ENCODE measurements at regions not wholly inside any gene's neighbourhood (a gene's known extent, or its start where the extent isn't known, plus 50 kb on each side); places are given as distances from the start of the nearest gene placed in this dataset.

DNA sequence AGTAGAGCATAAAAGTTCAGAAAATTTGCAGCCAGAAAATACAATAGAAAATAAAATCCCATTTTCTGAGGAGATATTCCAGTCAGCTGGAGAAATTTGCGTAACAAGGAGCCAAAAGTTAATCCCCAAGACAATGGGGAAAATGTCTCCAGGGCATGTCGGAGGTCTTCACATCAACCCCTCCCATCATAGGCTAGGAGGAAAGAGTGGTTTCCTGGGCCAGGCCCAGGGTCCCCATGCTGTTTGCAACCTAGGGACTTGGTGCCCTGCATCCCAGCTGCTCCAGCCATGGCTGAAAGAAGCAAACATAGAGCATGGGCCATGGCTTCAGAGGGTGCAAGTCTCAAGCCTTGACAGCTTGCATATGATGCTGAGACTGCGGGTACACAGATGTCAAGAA is 255.0 kb downstream of the DTWD2 start:
- no peaks in the 10 kb centered on the region for H3K36me3 ChIP-seq (ENCODE audit: control insufficient read depth in 2 of 2, insufficient read depth in 2 of 2, low read length in 1 of 2)
- no peak overlapping the region for H3K27ac ChIP-seq (ENCODE audit: low read depth in 1 of 2, low read length in 1 of 2)
- DNase-seq (ENCODE audit: low read depth in 6 of 9, low spot score in 9 of 9): no peak
- no peaks in the 10 kb centered on the region for H3K9me3 ChIP-seq (ENCODE audit: control insufficient read depth in 2 of 2, insufficient read depth in 1 of 2, low read length in 1 of 2)
- WGBS: 97% methylated on average over 3 of the region's 3 CpGs
- no peaks in the 10 kb centered on the region for H3K4me1 ChIP-seq (ENCODE audit: control insufficient read depth in 2 of 2, insufficient read depth in 2 of 2, low read length in 2 of 2)
- no peak overlapping the region for H3K4me3 ChIP-seq (ENCODE audit: low read length in 2 of 2)
- no peaks in the 10 kb centered on the region for H3K27me3 ChIP-seq (ENCODE audit: control insufficient read depth in 2 of 2, insufficient read depth in 1 of 2, low read length in 1 of 2)

DNA sequence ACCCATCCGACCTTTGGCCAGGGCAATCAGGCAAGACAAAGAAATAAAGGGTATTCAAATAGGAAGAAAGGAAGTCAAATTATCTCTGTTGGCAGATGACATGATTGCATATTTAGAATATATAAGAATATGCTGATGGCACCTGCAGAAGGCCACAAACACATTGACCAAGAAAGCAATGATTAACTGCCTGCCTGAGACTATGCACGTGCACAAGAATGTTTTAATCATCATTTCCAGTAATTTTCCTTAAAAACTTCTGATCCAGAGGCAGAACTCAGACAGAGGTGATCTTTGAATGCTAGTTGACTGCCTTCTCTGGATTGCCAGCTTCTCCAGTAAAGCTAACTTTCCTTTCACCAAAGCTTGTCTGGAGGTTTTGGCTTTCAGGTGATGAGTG is 260.2 kb downstream of the DTWD2 start:
- no peak overlapping the region for H3K4me3 ChIP-seq (ENCODE audit: low read length in 2 of 2)
- H3K27me3 ChIP-seq (ENCODE audit: control insufficient read depth in 2 of 2, insufficient read depth in 1 of 2, low read length in 1 of 2): no peaks in the 10 kb centered on the region
- no peaks in the 10 kb centered on the region for H3K4me1 ChIP-seq (ENCODE audit: control insufficient read depth in 2 of 2, insufficient read depth in 2 of 2, low read length in 2 of 2)
- DNase-seq (ENCODE audit: low read depth in 6 of 9, low spot score in 9 of 9): no peak
- no peak overlapping the region for H3K27ac ChIP-seq (ENCODE audit: low read depth in 1 of 2, low read length in 1 of 2)
- no peaks in the 10 kb centered on the region for H3K36me3 ChIP-seq (ENCODE audit: control insufficient read depth in 2 of 2, insufficient read depth in 2 of 2, low read length in 1 of 2)
- no peaks in the 10 kb centered on the region for H3K9me3 ChIP-seq (ENCODE audit: control insufficient read depth in 2 of 2, insufficient read depth in 1 of 2, low read length in 1 of 2)
- 85% methylated on average over 2 of the region's 2 CpGs for WGBS

DNA sequence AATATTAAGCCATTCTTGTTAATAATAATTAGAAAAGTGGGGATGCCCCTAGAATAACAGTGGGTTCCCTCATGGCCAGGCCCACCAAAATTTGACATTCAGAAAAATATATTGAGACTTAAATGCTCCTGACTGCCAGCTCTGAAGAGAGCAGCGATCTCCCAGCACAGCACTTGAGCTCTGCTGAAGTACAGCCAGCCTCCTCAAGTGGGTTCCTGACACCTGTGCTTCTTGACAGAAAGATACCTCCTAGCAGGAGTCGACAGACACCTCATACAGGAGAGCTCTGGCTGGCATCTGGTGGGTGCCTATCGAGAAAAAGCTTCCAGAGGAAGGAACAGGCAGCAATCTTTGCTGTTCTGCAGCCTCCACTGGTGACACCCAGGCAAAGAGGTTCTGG is 261.5 kb downstream of the DTWD2 start:
- 83% methylated on average over 3 of the region's 3 CpGs for WGBS
- Histone ChIP-seq H3K9me3 (ENCODE audit: control insufficient read depth in 2 of 2, insufficient read depth in 1 of 2, low read length in 1 of 2) (no peaks in the 10 kb centered on the region), H3K36me3 (ENCODE audit: control insufficient read depth in 2 of 2, insufficient read depth in 2 of 2, low read length in 1 of 2) (no peaks in the 10 kb centered on the region), H3K4me3 (ENCODE audit: low read length in 2 of 2) (no peak overlapping the region), H3K27me3 (ENCODE audit: control insufficient read depth in 2 of 2, insufficient read depth in 1 of 2, low read length in 1 of 2) (no peaks in the 10 kb centered on the region), H3K27ac (ENCODE audit: low read depth in 1 of 2, low read length in 1 of 2) (no peak overlapping the region), H3K4me1 (ENCODE audit: control insufficient read depth in 2 of 2, insufficient read depth in 2 of 2, low read length in 2 of 2) (no peaks in the 10 kb centered on the region)
- DNase-seq (ENCODE audit: low read depth in 6 of 9, low spot score in 9 of 9): no peak

DNA sequence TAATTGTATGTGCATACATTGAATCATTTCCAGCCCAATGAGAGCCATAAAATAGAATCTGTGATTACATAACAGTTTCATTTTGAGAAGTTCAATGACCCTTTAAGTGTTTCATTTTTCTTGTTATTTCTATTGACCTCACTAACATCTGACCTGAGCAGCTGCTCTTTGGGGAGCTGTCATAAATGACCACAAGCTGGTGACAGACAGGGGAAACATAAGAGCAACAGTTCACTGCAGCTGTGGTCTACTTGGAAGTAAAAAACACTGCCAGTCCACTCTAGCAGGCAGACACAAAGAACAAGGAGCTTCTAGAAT is 265.4 kb downstream of the DTWD2 start:
- Histone ChIP-seq H3K36me3 (ENCODE audit: control insufficient read depth in 2 of 2, insufficient read depth in 2 of 2, low read length in 1 of 2) (no peaks in the 10 kb centered on the region), H3K27me3 (ENCODE audit: control insufficient read depth in 2 of 2, insufficient read depth in 1 of 2, low read length in 1 of 2) (no peaks in the 10 kb centered on the region), H3K4me3 (ENCODE audit: low read length in 2 of 2) (no peak overlapping the region), H3K27ac (ENCODE audit: low read depth in 1 of 2, low read length in 1 of 2) (no peak overlapping the region), H3K4me1 (ENCODE audit: control insufficient read depth in 2 of 2, insufficient read depth in 2 of 2, low read length in 2 of 2) (no peaks in the 10 kb centered on the region), H3K9me3 (ENCODE audit: control insufficient read depth in 2 of 2, insufficient read depth in 1 of 2, low read length in 1 of 2) (no peaks in the 10 kb centered on the region)
- DNase-seq (ENCODE audit: low read depth in 6 of 9, low spot score in 9 of 9): no peak

DNA sequence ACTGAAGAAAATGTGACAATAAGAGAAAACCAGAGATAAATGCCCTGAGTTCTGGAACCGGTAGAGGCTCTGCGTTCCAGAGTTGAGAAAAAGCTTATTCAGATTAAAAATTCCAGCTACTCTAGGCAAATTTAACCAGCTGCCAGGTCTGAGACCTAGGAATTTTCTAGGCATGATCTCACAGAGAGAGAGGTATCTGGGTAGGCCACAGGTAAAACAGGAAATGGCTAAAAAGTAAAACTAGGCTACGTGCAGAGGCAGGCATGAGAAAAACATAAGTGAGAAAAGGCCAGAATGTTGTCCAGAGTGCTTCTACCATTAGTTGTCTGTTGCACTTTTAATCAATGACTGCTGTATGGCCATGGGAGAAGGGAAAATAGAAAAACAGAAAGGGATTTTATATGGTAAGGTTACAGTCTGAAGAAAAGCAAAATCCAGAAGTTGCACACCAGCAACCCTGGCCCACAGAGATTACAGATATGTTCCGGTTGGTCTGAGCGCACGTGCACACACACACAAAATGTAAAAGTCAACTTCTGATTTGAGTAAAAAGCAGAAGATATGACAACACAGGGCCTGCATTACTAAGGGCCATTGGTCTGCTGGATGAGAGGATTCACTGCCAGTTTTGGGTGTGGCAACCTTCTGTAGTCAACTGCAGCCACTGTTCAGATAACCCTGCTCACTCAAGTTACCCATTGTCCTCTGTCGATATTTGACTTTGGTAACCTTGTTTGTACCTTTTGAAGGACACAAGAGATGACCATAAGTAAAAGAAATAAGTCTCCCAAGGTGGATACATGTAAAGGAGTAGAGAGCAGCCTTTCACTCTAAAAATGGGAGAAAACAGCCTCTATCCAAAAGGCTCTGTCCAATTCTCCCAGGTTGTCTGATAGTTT is 266.0 kb downstream of the DTWD2 start:
- Histone ChIP-seq H3K4me3 (ENCODE audit: low read length in 2 of 2) (no peak overlapping the region), H3K4me1 (ENCODE audit: control insufficient read depth in 2 of 2, insufficient read depth in 2 of 2, low read length in 2 of 2) (no peaks in the 10 kb centered on the region), H3K9me3 (ENCODE audit: control insufficient read depth in 2 of 2, insufficient read depth in 1 of 2, low read length in 1 of 2) (no peaks in the 10 kb centered on the region), H3K36me3 (ENCODE audit: control insufficient read depth in 2 of 2, insufficient read depth in 2 of 2, low read length in 1 of 2) (no peaks in the 10 kb centered on the region), H3K27me3 (ENCODE audit: control insufficient read depth in 2 of 2, insufficient read depth in 1 of 2, low read length in 1 of 2) (no peaks in the 10 kb centered on the region), H3K27ac (ENCODE audit: low read depth in 1 of 2, low read length in 1 of 2) (no peak overlapping the region)
- DNase-seq (ENCODE audit: low read depth in 6 of 9, low spot score in 9 of 9): no peak
- 81% methylated on average over 7 of the region's 7 CpGs for WGBS

DNA sequence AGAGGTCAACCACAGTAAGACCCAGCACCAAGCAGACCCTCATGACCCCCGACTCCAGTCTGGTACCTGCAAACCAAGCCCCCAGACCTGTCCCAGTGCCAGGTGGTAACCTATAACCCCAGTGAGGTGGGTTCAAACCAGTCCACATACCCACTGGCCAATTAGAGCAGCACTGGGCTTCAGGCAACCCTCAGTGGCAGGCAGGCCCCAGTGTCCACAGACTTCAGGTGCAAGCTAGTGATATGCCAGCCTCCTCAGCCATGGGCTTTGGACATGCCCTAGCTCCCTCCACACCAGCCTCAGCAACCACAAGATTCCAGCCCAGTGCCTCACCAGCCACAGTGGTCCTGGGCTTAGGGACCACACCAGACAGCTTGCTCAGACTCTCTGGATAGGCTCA is 276.6 kb downstream of the DTWD2 start:
- Histone ChIP-seq H3K9me3 (ENCODE audit: control insufficient read depth in 2 of 2, insufficient read depth in 1 of 2, low read length in 1 of 2) (peaks cover 0 to 5% of the 10 kb centered on the region in 2 donors), H3K27me3 (ENCODE audit: control insufficient read depth in 2 of 2, insufficient read depth in 1 of 2, low read length in 1 of 2) (no peaks in the 10 kb centered on the region), H3K36me3 (ENCODE audit: control insufficient read depth in 2 of 2, insufficient read depth in 2 of 2, low read length in 1 of 2) (no peaks in the 10 kb centered on the region), H3K4me1 (ENCODE audit: control insufficient read depth in 2 of 2, insufficient read depth in 2 of 2, low read length in 2 of 2) (no peaks in the 10 kb centered on the region), H3K27ac (ENCODE audit: low read depth in 1 of 2, low read length in 1 of 2) (no peak overlapping the region), H3K4me3 (ENCODE audit: low read length in 2 of 2) (no peak overlapping the region)
- no peak for DNase-seq (ENCODE audit: low read depth in 6 of 9, low spot score in 9 of 9)
- WGBS: 95% methylated on average over 1 of the region's 1 CpG

DNA sequence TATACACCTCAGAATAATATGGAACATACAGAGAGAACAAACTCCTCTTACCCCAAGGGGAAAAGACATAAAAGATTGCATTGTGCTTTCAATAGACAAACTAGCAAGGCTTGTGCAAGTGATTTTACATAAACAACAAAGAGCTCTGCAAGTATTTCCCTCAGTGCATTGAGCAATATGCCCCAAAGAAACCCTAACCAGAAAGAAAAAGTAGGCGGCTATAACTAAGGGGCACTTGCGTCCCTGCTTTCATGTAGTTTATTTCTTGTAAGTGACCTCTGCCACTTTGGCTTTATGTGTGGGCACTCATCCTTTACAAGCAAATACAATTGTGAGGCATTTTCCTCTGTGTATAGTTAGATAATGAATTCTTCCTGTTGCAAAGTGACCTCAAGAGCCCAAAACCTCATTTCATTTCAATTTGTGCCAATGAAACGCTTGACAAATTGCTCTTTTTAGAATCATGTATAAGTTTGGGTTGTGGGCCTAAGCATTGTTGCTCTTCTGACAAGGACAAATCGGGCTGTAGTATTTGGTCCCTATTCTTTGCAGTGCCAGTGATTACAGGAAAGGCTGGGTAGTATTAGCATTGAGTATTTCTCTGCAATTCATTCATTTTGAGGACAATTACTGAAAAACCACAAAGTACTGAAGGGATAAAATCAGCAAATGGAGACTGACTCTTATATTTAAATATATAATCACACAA is 282.2 kb downstream of the DTWD2 start:
- Histone ChIP-seq H3K9me3 (ENCODE audit: control insufficient read depth in 2 of 2, insufficient read depth in 1 of 2, low read length in 1 of 2) (peaks cover 3 to 7% of the 10 kb centered on the region in 2 donors), H3K36me3 (ENCODE audit: control insufficient read depth in 2 of 2, insufficient read depth in 2 of 2, low read length in 1 of 2) (no peaks in the 10 kb centered on the region), H3K27me3 (ENCODE audit: control insufficient read depth in 2 of 2, insufficient read depth in 1 of 2, low read length in 1 of 2) (no peaks in the 10 kb centered on the region), H3K27ac (ENCODE audit: low read depth in 1 of 2, low read length in 1 of 2) (no peak overlapping the region), H3K4me3 (ENCODE audit: low read length in 2 of 2) (no peak overlapping the region), H3K4me1 (ENCODE audit: control insufficient read depth in 2 of 2, insufficient read depth in 2 of 2, low read length in 2 of 2) (no peaks in the 10 kb centered on the region)
- no peak for DNase-seq (ENCODE audit: low read depth in 6 of 9, low spot score in 9 of 9)
- 88% methylated on average over 4 of the region's 4 CpGs for WGBS

- WGBS: 93% methylated on average over 2 of the region's 2 CpGs
- no peaks in the 10 kb centered on the region for H3K4me1 ChIP-seq (ENCODE audit: control insufficient read depth in 2 of 2, insufficient read depth in 2 of 2, low read length in 2 of 2)
- H3K27ac ChIP-seq (ENCODE audit: low read depth in 1 of 2, low read length in 1 of 2): no peak overlapping the region
- no peak for DNase-seq (ENCODE audit: low read depth in 6 of 9, low spot score in 9 of 9)
- no peaks in the 10 kb centered on the region for H3K27me3 ChIP-seq (ENCODE audit: control insufficient read depth in 2 of 2, insufficient read depth in 1 of 2, low read length in 1 of 2)
- H3K4me3 ChIP-seq (ENCODE audit: low read length in 2 of 2): no peak overlapping the region
- peaks cover 3 to 7% of the 10 kb centered on the region in 2 donors for H3K9me3 ChIP-seq (ENCODE audit: control insufficient read depth in 2 of 2, insufficient read depth in 1 of 2, low read length in 1 of 2)
- H3K36me3 ChIP-seq (ENCODE audit: control insufficient read depth in 2 of 2, insufficient read depth in 2 of 2, low read length in 1 of 2): no peaks in the 10 kb centered on the region
These were observed 285.1 kb downstream of the DTWD2 start for GRCh38 chr5:118703241-118703640.

DNA sequence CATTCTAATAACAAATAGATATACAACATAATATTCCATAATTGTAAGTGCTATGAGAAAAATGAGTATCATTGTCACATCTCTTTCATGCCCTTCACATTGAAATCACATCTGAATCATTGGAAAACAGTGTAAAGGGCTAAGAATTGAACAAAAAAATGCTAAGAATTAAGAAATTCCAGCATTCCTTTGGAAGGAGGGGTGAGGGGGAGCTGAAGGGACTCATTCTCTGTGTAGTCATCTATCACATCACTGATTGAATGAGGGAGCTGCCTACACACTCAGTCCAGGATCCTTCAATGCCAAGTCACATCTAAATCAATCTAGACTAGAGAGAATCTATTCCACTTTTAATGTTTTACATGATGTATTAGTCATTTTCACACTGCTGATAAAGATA is 286.6 kb downstream of the DTWD2 start:
- H3K27me3 ChIP-seq (ENCODE audit: control insufficient read depth in 2 of 2, insufficient read depth in 1 of 2, low read length in 1 of 2): no peaks in the 10 kb centered on the region
- H3K9me3 ChIP-seq (ENCODE audit: control insufficient read depth in 2 of 2, insufficient read depth in 1 of 2, low read length in 1 of 2): peaks cover 3 to 7% of the 10 kb centered on the region in 2 donors
- no peak for DNase-seq (ENCODE audit: low read depth in 6 of 9, low spot score in 9 of 9)
- no peak overlapping the region for H3K4me3 ChIP-seq (ENCODE audit: low read length in 2 of 2)
- no peaks in the 10 kb centered on the region for H3K4me1 ChIP-seq (ENCODE audit: control insufficient read depth in 2 of 2, insufficient read depth in 2 of 2, low read length in 2 of 2)
- no peaks in the 10 kb centered on the region for H3K36me3 ChIP-seq (ENCODE audit: control insufficient read depth in 2 of 2, insufficient read depth in 2 of 2, low read length in 1 of 2)
- no peak overlapping the region for H3K27ac ChIP-seq (ENCODE audit: low read depth in 1 of 2, low read length in 1 of 2)

All from thymus (tissue), 11 donors.